B cell (primary cell): ENCODE measurements at regions not wholly inside any gene's neighbourhood (a gene's known extent, or its start where the extent isn't known, plus 50 kb on each side); places are given as distances from the start of the nearest gene placed in this dataset.

Source experiments
- EZH2 ChIP-seq: IDR thresholded peaks from 2 replicates; pipeline ENCODE4 v1.6.1; 2012; ENCODE audit warnings: borderline replicate concordance, low read depth, mild to moderate bottlenecking, moderate library complexity, low read length; ENCODE audit not compliant: insufficient read depth, poor library complexity, severe bottlenecking
- TF ChIP-seq, protein P1 (sequence below): fragments of 200-600 bp; IDR thresholded peaks from one replicate; pipeline ENCODE4 v1.8.0; 2022; ENCODE audit warnings: antibody characterized with exemption, mild to moderate bottlenecking

DNA sequence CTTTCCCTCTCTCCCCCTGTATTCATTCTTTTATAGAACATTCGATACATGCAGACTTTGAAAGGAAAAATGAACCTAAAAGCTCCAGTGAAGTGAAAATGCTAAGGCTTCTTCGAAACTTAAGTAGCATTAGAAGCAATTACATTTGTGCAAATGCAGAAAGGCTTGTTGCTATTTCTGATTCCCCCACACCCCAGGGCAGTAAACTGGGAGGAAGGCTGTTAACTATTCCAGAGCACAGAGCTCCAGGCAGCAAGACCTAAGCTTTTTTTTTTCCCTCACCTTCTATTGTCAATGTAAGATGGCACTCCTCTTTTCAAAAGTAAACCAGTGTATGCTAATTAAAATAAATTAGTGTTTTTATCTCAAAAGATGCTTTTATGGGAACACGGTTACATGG is 448.9 kb upstream of the TBX3 start:
- TF ChIP-seq, protein P1, sequence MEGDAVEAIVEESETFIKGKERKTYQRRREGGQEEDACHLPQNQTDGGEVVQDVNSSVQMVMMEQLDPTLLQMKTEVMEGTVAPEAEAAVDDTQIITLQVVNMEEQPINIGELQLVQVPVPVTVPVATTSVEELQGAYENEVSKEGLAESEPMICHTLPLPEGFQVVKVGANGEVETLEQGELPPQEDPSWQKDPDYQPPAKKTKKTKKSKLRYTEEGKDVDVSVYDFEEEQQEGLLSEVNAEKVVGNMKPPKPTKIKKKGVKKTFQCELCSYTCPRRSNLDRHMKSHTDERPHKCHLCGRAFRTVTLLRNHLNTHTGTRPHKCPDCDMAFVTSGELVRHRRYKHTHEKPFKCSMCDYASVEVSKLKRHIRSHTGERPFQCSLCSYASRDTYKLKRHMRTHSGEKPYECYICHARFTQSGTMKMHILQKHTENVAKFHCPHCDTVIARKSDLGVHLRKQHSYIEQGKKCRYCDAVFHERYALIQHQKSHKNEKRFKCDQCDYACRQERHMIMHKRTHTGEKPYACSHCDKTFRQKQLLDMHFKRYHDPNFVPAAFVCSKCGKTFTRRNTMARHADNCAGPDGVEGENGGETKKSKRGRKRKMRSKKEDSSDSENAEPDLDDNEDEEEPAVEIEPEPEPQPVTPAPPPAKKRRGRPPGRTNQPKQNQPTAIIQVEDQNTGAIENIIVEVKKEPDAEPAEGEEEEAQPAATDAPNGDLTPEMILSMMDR: no peak
- no peak for TF ChIP-seq EZH2
